HG02981 (cell line): ENCODE measurements at regions not wholly inside any gene's neighbourhood (a gene's known extent, or its start where the extent isn't known, plus 50 kb on each side); places are given as distances from the start of the nearest gene placed in this dataset.
"Not testable (repeated sequence)": the region's sequence is repeated elsewhere in the genome, so short reads cannot be mapped to it uniquely, and the experiment has no call there.

Experiments
- ATAC-seq: cut with Tn5 transposase; IDR thresholded peaks from one replicate; pipeline ENCODE4 v1.9.1; 2021; ENCODE audit warnings: mild to moderate bottlenecking, moderate library complexity; ENCODE audit not compliant: unreplicated experiment

- ATAC-seq: not testable (repeated sequence)
Measured at GRCh38 chr14:105882011-105882410, 355.6 kb downstream of the TMEM121 start.

- ATAC-seq: no peak
Measured at GRCh38 chr14:105882626-105883025, 356.2 kb downstream of the TMEM121 start.

GRCh38 chr14:105883066-105884005 lies 357.0 kb downstream of the TMEM121 start:
- ATAC-seq: no peak

- ATAC-seq: not testable (repeated sequence)
Measured at GRCh38 chr14:105884192-105884807, 357.9 kb downstream of the TMEM121 start.

- ATAC-seq: no peak
Measured at GRCh38 chr14:105884808-105885281, 358.5 kb downstream of the TMEM121 start.

GRCh38 chr14:105885561-105886320 lies 359.4 kb downstream of the TMEM121 start:
- no peak for ATAC-seq

- ATAC-seq: not testable (repeated sequence)
Measured at GRCh38 chr14:105886791-105887191, 360.4 kb downstream of the TMEM121 start.

GRCh38 chr14:105887692-105888091 lies 361.3 kb downstream of the TMEM121 start:
- ATAC-seq: no peak

- no peak for ATAC-seq
Measured at GRCh38 chr14:105888151-105888550, 361.8 kb downstream of the TMEM121 start.

GRCh38 chr14:105888784-105889665 lies 362.6 kb downstream of the TMEM121 start:
- no peak for ATAC-seq

GRCh38 chr14:105889666-105890473 lies 363.5 kb downstream of the TMEM121 start:
- no peak for ATAC-seq

GRCh38 chr14:105890474-105891220 lies 364.3 kb downstream of the TMEM121 start:
- ATAC-seq: no peak

GRCh38 chr14:105891221-105891602 lies 364.8 kb downstream of the TMEM121 start:
- no peak for ATAC-seq

- no peak for ATAC-seq
Measured at GRCh38 chr14:105891631-105892452, 365.5 kb downstream of the TMEM121 start.

- ATAC-seq: not testable (repeated sequence)
Measured at GRCh38 chr14:105892453-105893441, 366.4 kb downstream of the TMEM121 start.

- not testable (repeated sequence) for ATAC-seq
Measured at GRCh38 chr14:105893686-105894085, 367.3 kb downstream of the TMEM121 start.
